Mesodermal cell (in vitro differentiated cells): ENCODE measurements at regions not wholly inside any gene's neighbourhood (a gene's known extent, or its start where the extent isn't known, plus 50 kb on each side); places are given as distances from the start of the nearest gene placed in this dataset.

Experiments used
- H3K27ac ChIP-seq: 2 replicates; pipeline ENCODE4 v1.7.0; 2013; ENCODE audit warnings: mild to moderate bottlenecking, low read depth, low read length, moderate library complexity; ENCODE audit not compliant: severe bottlenecking
- H3K36me3 ChIP-seq: 2 replicates; pipeline ENCODE4 v1.7.1; 2013; ENCODE audit warnings: mild to moderate bottlenecking, low read length, moderate library complexity; ENCODE audit not compliant: control insufficient read depth, insufficient read depth
- H3K4me1 ChIP-seq: one replicate; pipeline ENCODE4 v1.7.1; 2013; ENCODE audit warnings: mild to moderate bottlenecking, low read length; ENCODE audit not compliant: insufficient read depth, control insufficient read depth, poor library complexity, severe bottlenecking
- H3K4me3 ChIP-seq: 2 replicates; pipeline ENCODE4 v1.7.0; 2013; ENCODE audit warnings: low read length, control low read depth, mild to moderate bottlenecking; ENCODE audit not compliant: insufficient read depth, poor library complexity, severe bottlenecking; ENCODE audit errors: extremely low read depth
- H3K9me3 ChIP-seq: 2 replicates; pipeline ENCODE4 v1.7.1; 2013; ENCODE audit warnings: mild to moderate bottlenecking, low read length, moderate library complexity; ENCODE audit not compliant: control insufficient read depth
- WGBS, 2 experiments: methylation state at CpG; one replicate each; pipeline ENCODE4 v1.1.5; 2013; ENCODE audit warnings: missing lambda C conversion rate in 2 of 2; ENCODE audit not compliant: insufficient coverage in 2 of 2; 5-methylcytosine and 5-hydroxymethylcytosine counted together

DNA sequence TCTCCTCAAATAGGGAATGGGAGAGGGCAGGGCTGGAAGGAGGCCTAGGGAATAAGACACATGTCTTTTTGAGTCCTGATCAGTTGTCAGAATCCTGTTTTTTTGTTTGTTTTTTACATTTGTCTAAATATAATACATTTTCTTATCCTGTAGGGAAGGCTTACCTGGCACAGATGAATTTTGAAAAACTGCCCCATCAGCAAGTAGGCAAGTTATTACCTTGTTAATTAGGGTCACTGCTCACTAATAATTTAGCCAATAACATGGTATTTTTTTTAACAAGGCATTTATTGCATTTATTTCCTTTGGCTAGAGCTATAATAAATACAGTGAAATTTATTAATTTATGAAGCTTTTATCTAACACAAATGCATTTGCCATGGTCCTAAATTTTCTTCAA is 423.2 kb upstream of the ONECUT1 start:
- H3K9me3 ChIP-seq, result no peaks in the 10 kb centered on the region
- H3K4me1 ChIP-seq, result no peaks in the 10 kb centered on the region
- H3K4me3 ChIP-seq, result no peak overlapping the region
- H3K36me3 ChIP-seq, result no peaks in the 10 kb centered on the region
- H3K27ac ChIP-seq, result no peak overlapping the region

DNA sequence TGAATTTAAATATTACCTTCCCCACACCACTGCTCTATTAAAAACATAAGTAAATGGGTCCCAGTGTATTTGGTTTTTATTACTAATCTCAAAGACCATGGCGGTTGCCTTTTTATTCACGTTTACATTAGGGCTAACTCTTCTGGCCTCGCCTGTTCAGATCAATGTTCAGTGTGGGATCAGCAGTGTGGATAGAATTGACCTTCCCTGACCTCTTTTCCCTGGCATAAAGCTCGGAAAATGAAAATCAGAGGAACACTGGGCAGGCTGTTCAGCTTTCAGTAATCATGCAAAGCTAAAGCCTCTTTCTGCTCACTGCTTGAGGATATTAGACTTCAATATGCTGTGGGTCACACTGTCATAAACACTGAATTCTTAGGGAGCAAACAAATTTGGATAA is 422.6 kb upstream of the ONECUT1 start:
- WGBS, 2 experiments, result 94 to 100% methylated on average over 2 to 4 of the region's 4 CpGs
- H3K36me3 ChIP-seq, result no peaks in the 10 kb centered on the region
- H3K4me1 ChIP-seq, result no peaks in the 10 kb centered on the region
- H3K9me3 ChIP-seq, result no peaks in the 10 kb centered on the region
- H3K27ac ChIP-seq, result no peak overlapping the region
- H3K4me3 ChIP-seq, result no peak overlapping the region

DNA sequence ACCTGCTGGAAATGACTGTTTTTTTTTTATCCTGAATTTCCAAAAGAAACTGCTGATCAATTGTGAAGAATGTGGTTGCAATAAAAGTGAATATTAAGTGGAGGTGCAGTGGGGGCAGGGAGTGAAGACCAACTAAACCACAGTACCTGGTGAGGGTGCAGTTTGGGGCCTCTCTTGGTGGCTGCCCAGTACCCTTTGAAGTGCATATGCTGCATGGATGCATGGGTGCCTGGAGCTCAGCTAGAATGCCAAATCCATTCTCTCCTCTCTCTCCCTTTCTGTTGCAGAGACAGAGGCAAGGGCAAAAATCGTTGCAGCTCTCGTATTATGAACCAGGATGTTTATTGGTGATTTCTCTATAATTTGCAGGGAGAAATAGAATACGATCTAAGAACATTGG is 420.5 kb upstream of the ONECUT1 start:
- Histone ChIP-seq H3K4me1 (no peaks in the 10 kb centered on the region), H3K4me3 (no peak overlapping the region), H3K9me3 (no peaks in the 10 kb centered on the region), H3K27ac (no peak overlapping the region), H3K36me3 (no peaks in the 10 kb centered on the region)
- WGBS, 2 experiments, result no CpG with 5 or more reads among the region's 3 CpGs

DNA sequence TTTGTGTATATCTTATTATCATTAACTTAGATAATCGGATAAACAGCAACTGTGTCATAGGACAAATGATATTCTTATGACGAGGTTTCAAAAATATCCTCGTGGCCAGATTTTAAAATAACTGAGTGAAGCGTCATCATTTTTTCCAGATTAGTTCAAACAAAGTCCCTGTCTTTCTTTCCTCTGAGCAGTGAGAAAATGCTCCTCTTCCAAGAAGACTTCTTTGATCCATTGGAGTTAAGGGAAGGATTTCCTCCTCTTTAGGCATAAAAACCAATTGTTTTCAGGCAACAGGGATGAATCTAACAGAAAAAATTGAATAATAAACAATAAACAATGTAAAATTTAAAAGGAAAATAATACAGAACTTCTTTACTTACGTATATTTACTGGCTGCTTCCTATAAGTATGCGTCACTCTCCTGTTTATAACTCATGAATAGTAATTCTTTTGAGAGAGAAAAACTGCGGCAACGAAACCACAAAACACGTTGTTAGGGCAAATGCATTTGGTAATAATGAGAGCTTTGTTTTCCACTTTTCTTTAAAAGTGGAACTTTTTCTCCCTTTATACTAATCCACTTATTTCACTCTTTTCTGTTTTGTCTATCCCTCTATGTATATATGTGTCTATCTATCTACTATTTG is 419.4 kb upstream of the ONECUT1 start:
- Histone ChIP-seq H3K4me3 (no peak overlapping the region), H3K36me3 (no peaks in the 10 kb centered on the region), H3K9me3 (no peaks in the 10 kb centered on the region), H3K27ac (no peak overlapping the region), H3K4me1 (no peaks in the 10 kb centered on the region)
- 67 to 88% methylated on average over 1 to 3 of the region's 9 CpGs for WGBS, 2 experiments

DNA sequence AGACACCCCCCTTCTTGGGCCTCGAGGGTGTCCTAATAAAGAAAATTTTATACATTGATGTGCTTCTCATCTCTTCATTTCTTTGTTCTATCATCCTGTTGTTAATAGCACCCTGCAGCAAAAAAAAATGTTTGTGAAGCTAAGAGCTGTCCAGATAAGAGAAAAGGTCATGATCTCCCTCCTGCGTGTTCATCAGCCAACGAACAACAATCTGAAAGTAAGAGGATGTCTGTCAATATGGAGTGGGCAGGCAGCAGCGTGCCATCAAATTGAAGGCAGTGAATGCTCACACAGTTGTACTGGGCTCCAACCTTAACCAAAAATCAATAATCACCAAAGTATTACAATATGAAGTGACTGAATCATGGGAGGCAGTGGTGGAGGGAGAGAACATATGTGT is 418.6 kb upstream of the ONECUT1 start:
- Histone ChIP-seq H3K4me3 (no peak overlapping the region), H3K36me3 (no peaks in the 10 kb centered on the region), H3K4me1 (no peaks in the 10 kb centered on the region), H3K9me3 (no peaks in the 10 kb centered on the region), H3K27ac (no peak overlapping the region)
- WGBS, 2 experiments, result 80 to 100% methylated on average over 2 to 3 of the region's 4 CpGs

DNA sequence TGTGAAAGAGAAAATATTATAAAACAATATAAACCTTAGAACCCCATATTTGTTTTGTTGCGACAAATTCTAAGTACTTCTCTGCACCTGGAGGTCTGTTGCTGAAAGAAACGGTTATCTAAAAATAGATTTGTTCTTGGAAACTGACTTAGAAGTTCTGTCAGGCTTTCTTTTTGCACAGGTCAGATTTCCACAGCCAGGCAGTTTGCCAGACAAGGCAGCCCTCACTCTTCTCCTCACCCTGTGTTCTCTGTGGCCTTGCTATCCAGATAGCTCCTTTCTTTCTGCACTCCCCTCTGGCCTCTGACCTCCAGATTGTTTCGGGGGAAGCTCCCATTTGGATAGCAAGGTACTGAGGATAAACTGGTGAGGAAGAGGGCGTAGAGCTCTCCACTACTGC is 413.3 kb upstream of the ONECUT1 start:
- Histone ChIP-seq H3K27ac (no peak overlapping the region), H3K9me3 (no peaks in the 10 kb centered on the region), H3K36me3 (no peaks in the 10 kb centered on the region), H3K4me1 (no peaks in the 10 kb centered on the region), H3K4me3 (no peak overlapping the region)
- 77 to 100% methylated on average over 1 to 2 of the region's 4 CpGs for WGBS, 2 experiments

DNA sequence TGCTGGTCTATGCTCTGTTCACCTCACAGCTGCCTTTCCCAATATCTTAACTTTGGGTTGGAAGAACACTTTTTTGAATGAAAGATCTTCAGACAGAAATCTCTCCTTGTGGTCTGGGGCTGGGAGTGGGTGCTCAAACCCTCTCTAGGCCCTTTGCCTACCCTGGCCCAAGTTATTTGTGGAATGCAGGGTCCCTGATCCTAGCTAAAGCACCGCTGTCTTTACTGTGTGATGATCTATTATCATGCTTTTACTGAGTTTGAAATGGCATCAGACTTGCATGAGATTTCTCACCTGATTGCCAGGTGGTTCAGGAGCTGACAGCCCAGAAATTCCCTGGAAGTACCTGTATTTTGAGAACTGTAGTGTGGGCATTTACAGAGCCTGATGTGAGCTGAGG is 412.7 kb upstream of the ONECUT1 start:
- Histone ChIP-seq H3K27ac (no peak overlapping the region), H3K36me3 (no peaks in the 10 kb centered on the region)
- 67% methylated on average over 1 of the region's 1 CpG; no CpG with 5 or more reads in 1 of the 2 experiments for WGBS, 2 experiments

DNA sequence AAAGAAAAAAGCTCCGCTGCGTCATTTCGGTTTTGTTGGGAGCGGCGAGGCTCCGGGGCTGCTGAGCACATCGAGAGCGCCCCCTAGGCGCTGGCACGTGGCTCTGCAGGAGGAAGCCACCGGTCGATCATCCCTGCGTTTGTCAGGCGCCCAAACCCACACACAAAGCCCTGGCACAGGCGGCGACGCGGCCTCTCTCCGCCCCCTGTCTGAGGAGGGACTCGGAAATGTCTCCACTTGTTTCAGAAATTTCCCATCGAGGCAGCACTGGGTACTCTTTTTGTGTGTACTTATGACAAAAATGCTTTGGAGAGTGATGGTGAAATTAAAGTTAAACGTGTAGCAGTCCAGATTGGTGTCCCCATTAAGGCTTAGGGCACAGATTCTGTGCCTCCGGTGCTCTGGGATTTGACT is 407.3 kb upstream of the ONECUT1 start:
- WGBS, 2 experiments, result 9% methylated on average over 16 to 18 of the region's 23 CpGs
- no peaks in the 10 kb centered on the region for H3K4me1 ChIP-seq
- H3K9me3 ChIP-seq, result no peaks in the 10 kb centered on the region
- H3K27ac ChIP-seq, result no peak overlapping the region
- no peak overlapping the region for H3K4me3 ChIP-seq
- no peaks in the 10 kb centered on the region for H3K36me3 ChIP-seq

More for the DNA sequence above, 412.7 kb upstream of the ONECUT1 start:
- Histone ChIP-seq H3K4me3 (no peak overlapping the region), H3K4me1 (no peaks in the 10 kb centered on the region), H3K9me3 (no peaks in the 10 kb centered on the region)

DNA sequence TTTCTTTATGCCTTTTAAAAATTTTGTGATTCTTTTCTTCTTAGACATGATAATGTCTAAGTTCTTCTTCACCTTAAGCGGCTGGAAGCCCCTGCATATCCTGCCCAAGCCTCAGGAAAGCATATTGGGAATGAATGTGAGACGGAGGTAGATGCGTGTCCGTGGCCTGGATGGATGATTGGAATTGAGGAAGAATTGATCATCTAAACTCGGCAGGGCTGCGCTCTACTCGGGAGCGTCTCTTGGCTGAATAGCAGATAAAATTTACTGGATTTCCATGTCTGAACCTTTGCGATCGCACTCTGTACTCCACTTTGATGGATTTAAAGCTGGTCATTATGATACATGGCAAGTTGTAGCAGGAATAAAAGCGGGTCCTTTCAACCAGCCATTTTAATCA is 406.7 kb upstream of the ONECUT1 start:
- H3K27ac ChIP-seq, result no peak overlapping the region
- no peaks in the 10 kb centered on the region for H3K9me3 ChIP-seq
- no peaks in the 10 kb centered on the region for H3K36me3 ChIP-seq
- 76 to 81% methylated on average over 10 to 11 of the region's 11 CpGs for WGBS, 2 experiments
- no peaks in the 10 kb centered on the region for H3K4me1 ChIP-seq
- no peak overlapping the region for H3K4me3 ChIP-seq

DNA sequence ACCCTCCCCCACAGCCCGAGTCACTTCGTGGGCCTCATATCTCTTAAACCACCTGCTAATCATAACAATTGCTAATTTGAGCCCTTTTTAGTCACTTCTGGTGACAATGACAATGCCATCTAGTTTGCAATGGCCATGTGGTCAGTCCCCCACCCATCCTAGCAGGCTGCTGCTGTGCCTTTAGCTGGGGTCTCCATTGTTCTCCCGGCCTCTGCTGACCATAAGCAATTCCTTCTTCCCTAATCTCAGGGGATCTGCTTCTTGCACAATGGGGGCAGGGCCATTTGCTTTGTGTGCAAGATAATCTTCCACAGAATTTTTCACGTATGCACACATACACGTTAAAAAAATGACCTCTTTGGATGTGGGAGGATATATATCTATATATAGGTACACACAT is 406.1 kb upstream of the ONECUT1 start:
- WGBS, 2 experiments, result 40 to 45% methylated on average over 3 of the region's 5 CpGs
- no peak overlapping the region for H3K4me3 ChIP-seq

DNA sequence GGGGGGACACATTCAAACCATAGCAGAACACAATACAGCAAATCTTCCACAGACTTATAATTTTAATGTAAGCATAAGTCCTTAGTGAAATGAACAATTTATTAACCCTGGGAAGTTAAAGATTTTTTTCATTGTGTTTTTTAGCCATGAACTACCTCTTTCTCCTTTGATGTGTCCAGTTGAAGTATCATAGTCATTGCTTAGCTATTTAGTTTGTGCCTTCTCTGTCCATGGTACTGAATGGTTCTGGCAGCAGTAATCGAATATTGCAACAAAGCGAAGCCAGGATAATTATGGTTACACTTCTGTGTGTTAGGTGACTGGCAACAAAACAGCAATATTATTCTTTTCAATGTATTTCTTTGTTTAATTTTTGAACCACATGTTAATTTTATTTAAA is 403.0 kb upstream of the ONECUT1 start:
- Histone ChIP-seq H3K4me3 (no peak overlapping the region), H3K36me3 (no peaks in the 10 kb centered on the region), H3K9me3 (no peaks in the 10 kb centered on the region), H3K4me1 (no peaks in the 10 kb centered on the region), H3K27ac (no peak overlapping the region)
- no CpG with 5 or more reads among the region's 2 CpGs for WGBS, 2 experiments

More for the DNA sequence above, 406.1 kb upstream of the ONECUT1 start:
- no peak overlapping the region for H3K27ac ChIP-seq
- H3K9me3 ChIP-seq, result no peaks in the 10 kb centered on the region
- H3K4me1 ChIP-seq, result no peaks in the 10 kb centered on the region
- no peaks in the 10 kb centered on the region for H3K36me3 ChIP-seq
